ENCODE measurements at regions not wholly inside any gene's neighbourhood (a gene's known extent, or its start where the extent isn't known, plus 50 kb on each side); places are given as distances from the start of the nearest gene placed in this dataset.

GRCh38 chr6:147950623-147950987 lies 392.0 kb upstream of the SASH1 start:
- TF ChIP-seq CTCF (IDR thresholded peaks at IDR 0.05; ENCODE audit: insufficient read depth, low read length) (no peak), POLR2AphosphoS5 (IDR thresholded peaks at IDR 0.05; ENCODE audit: low read depth) (no peak), REST (IDR thresholded peaks at IDR 0.05; ENCODE audit: insufficient replicate concordance, low read depth) (no peak)

Data from HL-60 (cell line).